ENCODE measurements at regions not wholly inside any gene's neighbourhood (a gene's known extent, or its start where the extent isn't known, plus 50 kb on each side); places are given as distances from the start of the nearest gene placed in this dataset.

- H3K18ac ChIP-seq (ENCODE audit: low read length) = no peak overlapping the region
- no peak overlapping the region for H2BK12ac ChIP-seq (ENCODE audit: low read length)
- H4K8ac ChIP-seq (ENCODE audit: low read depth, low read length) = no peak overlapping the region
- no peaks in the 10 kb centered on the region for H3K79me1 ChIP-seq (ENCODE audit: low read length)
- H2BK5ac ChIP-seq (ENCODE audit: low read depth, low read length, poor library complexity) = no peak overlapping the region
- H4K12ac ChIP-seq (ENCODE audit: low read depth, low read length) = no peak overlapping the region
- no peak overlapping the region for H3K4me3 ChIP-seq (ENCODE audit: low read depth, low read length)
- H2BK120ac ChIP-seq (ENCODE audit: insufficient read depth, low read length, poor library complexity) = no peak overlapping the region
- no peak overlapping the region for H3K4me2 ChIP-seq (ENCODE audit: low read length)
- H3K14ac ChIP-seq (ENCODE audit: low read length) = no peak overlapping the region
- no peak overlapping the region for H2AFZ ChIP-seq (ENCODE audit: insufficient read depth, low read length, poor library complexity)
- no peak overlapping the region for H3K23ac ChIP-seq (ENCODE audit: low read length)
- no peak overlapping the region for H3K4ac ChIP-seq (ENCODE audit: low read depth, low read length)
- H3K36me3 ChIP-seq (ENCODE audit: control insufficient read depth in 1 of 2, insufficient read depth in 2 of 2, low read length in 2 of 2) = no peaks in the 10 kb centered on the region
- H3K9me3 ChIP-seq (ENCODE audit: insufficient read depth, low read depth, low read length) = no peaks in the 10 kb centered on the region
- no peaks in the 10 kb centered on the region for H3K79me2 ChIP-seq (ENCODE audit: control insufficient read depth, insufficient read depth, low read length, poor library complexity)
- H4K91ac ChIP-seq (ENCODE audit: low read depth, low read length) = no peak overlapping the region
- H3K4me1 ChIP-seq (ENCODE audit: control insufficient read depth in 1 of 2, insufficient read depth in 2 of 2, low read length in 2 of 2) = no peaks in the 10 kb centered on the region
- no CpG with 5 or more reads among the region's 2 CpGs for WGBS (ENCODE audit: extremely low coverage, insufficient coverage, insufficient read length)
- no peak overlapping the region for H3K9ac ChIP-seq (ENCODE audit: low read length)
- DNase-seq = no peak
- no peak overlapping the region for H2AK5ac ChIP-seq (ENCODE audit: low read length)
- H3K27me3 ChIP-seq (ENCODE audit: insufficient read depth, low read length) = no peaks in the 10 kb centered on the region
- H3K27ac ChIP-seq (ENCODE audit: low read depth, low read length) = no peak overlapping the region
Observed at GRCh38 chr4:25524663-25525062, 131.0 kb upstream of the SLC34A2 start.

- H4K8ac ChIP-seq (ENCODE audit: low read depth, low read length) = no peak overlapping the region
- H3K27ac ChIP-seq (ENCODE audit: low read depth, low read length) = no peak overlapping the region
- no peaks in the 10 kb centered on the region for H3K4me1 ChIP-seq (ENCODE audit: control insufficient read depth in 1 of 2, insufficient read depth in 2 of 2, low read length in 2 of 2)
- no peak overlapping the region for H3K4me2 ChIP-seq (ENCODE audit: low read length)
- no peak overlapping the region for H2BK120ac ChIP-seq (ENCODE audit: insufficient read depth, low read length, poor library complexity)
- H3K9me3 ChIP-seq (ENCODE audit: insufficient read depth, low read depth, low read length) = no peaks in the 10 kb centered on the region
- peak; percentile 64 to 72 for DNase-seq
- no CpG with 5 or more reads among the region's 6 CpGs for WGBS (ENCODE audit: extremely low coverage, insufficient coverage, insufficient read length)
- no peaks in the 10 kb centered on the region for H3K36me3 ChIP-seq (ENCODE audit: control insufficient read depth in 1 of 2, insufficient read depth in 2 of 2, low read length in 2 of 2)
- no peaks in the 10 kb centered on the region for H3K27me3 ChIP-seq (ENCODE audit: insufficient read depth, low read length)
- H3K9ac ChIP-seq (ENCODE audit: low read length) = no peak overlapping the region
- H3K79me1 ChIP-seq (ENCODE audit: low read length) = no peaks in the 10 kb centered on the region
- no peaks in the 10 kb centered on the region for H3K79me2 ChIP-seq (ENCODE audit: control insufficient read depth, insufficient read depth, low read length, poor library complexity)
- H3K18ac ChIP-seq (ENCODE audit: low read length) = no peak overlapping the region
- no peak overlapping the region for H3K4ac ChIP-seq (ENCODE audit: low read depth, low read length)
- H3K14ac ChIP-seq (ENCODE audit: low read length) = no peak overlapping the region
- no peak overlapping the region for H4K12ac ChIP-seq (ENCODE audit: low read depth, low read length)
- no peak overlapping the region for H2BK5ac ChIP-seq (ENCODE audit: low read depth, low read length, poor library complexity)
- no peak overlapping the region for H2AK5ac ChIP-seq (ENCODE audit: low read length)
- no peak overlapping the region for H3K4me3 ChIP-seq (ENCODE audit: low read depth, low read length)
- no peak overlapping the region for H4K91ac ChIP-seq (ENCODE audit: low read depth, low read length)
- no peak overlapping the region for H2AFZ ChIP-seq (ENCODE audit: insufficient read depth, low read length, poor library complexity)
- H3K23ac ChIP-seq (ENCODE audit: low read length) = no peak overlapping the region
- no peak overlapping the region for H2BK12ac ChIP-seq (ENCODE audit: low read length)
Observed at GRCh38 chr4:25525896-25526295, 129.8 kb upstream of the SLC34A2 start.

GRCh38 chr4:25527034-25527433, 128.6 kb upstream of the SLC34A2 start:
- no peak overlapping the region for H2AFZ ChIP-seq (ENCODE audit: insufficient read depth, low read length, poor library complexity)
- no peaks in the 10 kb centered on the region for H3K27me3 ChIP-seq (ENCODE audit: insufficient read depth, low read length)
- WGBS (ENCODE audit: extremely low coverage, insufficient coverage, insufficient read length) = 100% methylated on average over 1 of the region's 1 CpG
- no peak overlapping the region for H3K18ac ChIP-seq (ENCODE audit: low read length)
- H3K79me2 ChIP-seq (ENCODE audit: control insufficient read depth, insufficient read depth, low read length, poor library complexity) = no peaks in the 10 kb centered on the region
- no peak overlapping the region for H2BK12ac ChIP-seq (ENCODE audit: low read length)
- H2BK120ac ChIP-seq (ENCODE audit: insufficient read depth, low read length, poor library complexity) = no peak overlapping the region
- no peak overlapping the region for H4K8ac ChIP-seq (ENCODE audit: low read depth, low read length)
- H3K79me1 ChIP-seq (ENCODE audit: low read length) = no peaks in the 10 kb centered on the region
- no peaks in the 10 kb centered on the region for H3K36me3 ChIP-seq (ENCODE audit: control insufficient read depth in 1 of 2, insufficient read depth in 2 of 2, low read length in 2 of 2)
- H4K91ac ChIP-seq (ENCODE audit: low read depth, low read length) = no peak overlapping the region
- DNase-seq = peak; percentile 61 to 87
- no peak overlapping the region for H2BK5ac ChIP-seq (ENCODE audit: low read depth, low read length, poor library complexity)
- no peak overlapping the region for H3K4me2 ChIP-seq (ENCODE audit: low read length)
- no peak overlapping the region for H3K23ac ChIP-seq (ENCODE audit: low read length)
- H4K12ac ChIP-seq (ENCODE audit: low read depth, low read length) = no peak overlapping the region
- no peaks in the 10 kb centered on the region for H3K9me3 ChIP-seq (ENCODE audit: insufficient read depth, low read depth, low read length)
- no peak overlapping the region for H3K4me3 ChIP-seq (ENCODE audit: low read depth, low read length)
- H3K4ac ChIP-seq (ENCODE audit: low read depth, low read length) = no peak overlapping the region
- H3K4me1 ChIP-seq (ENCODE audit: control insufficient read depth in 1 of 2, insufficient read depth in 2 of 2, low read length in 2 of 2) = no peaks in the 10 kb centered on the region
- no peak overlapping the region for H3K27ac ChIP-seq (ENCODE audit: low read depth, low read length)
- H2AK5ac ChIP-seq (ENCODE audit: low read length) = no peak overlapping the region
- no peak overlapping the region for H3K9ac ChIP-seq (ENCODE audit: low read length)
- H3K14ac ChIP-seq (ENCODE audit: low read length) = no peak overlapping the region

- Histone ChIP-seq H3K4me3 (ENCODE audit: low read depth, low read length) (no peak overlapping the region), H3K4ac (ENCODE audit: low read depth, low read length) (no peak overlapping the region), H2AK5ac (ENCODE audit: low read length) (no peak overlapping the region), H3K36me3 (ENCODE audit: control insufficient read depth in 1 of 2, insufficient read depth in 2 of 2, low read length in 2 of 2) (no peaks in the 10 kb centered on the region), H4K12ac (ENCODE audit: low read depth, low read length) (no peak overlapping the region), H2BK12ac (ENCODE audit: low read length) (no peak overlapping the region), H3K23ac (ENCODE audit: low read length) (no peak overlapping the region), H3K14ac (ENCODE audit: low read length) (no peak overlapping the region), H3K79me1 (ENCODE audit: low read length) (no peaks in the 10 kb centered on the region), H3K9ac (ENCODE audit: low read length) (no peak overlapping the region), H2AFZ (ENCODE audit: insufficient read depth, low read length, poor library complexity) (no peak overlapping the region), H3K27me3 (ENCODE audit: insufficient read depth, low read length) (no peaks in the 10 kb centered on the region), H3K4me1 (ENCODE audit: control insufficient read depth in 1 of 2, insufficient read depth in 2 of 2, low read length in 2 of 2) (no peaks in the 10 kb centered on the region), H3K9me3 (ENCODE audit: insufficient read depth, low read depth, low read length) (no peaks in the 10 kb centered on the region), H2BK5ac (ENCODE audit: low read depth, low read length, poor library complexity) (no peak overlapping the region), H4K8ac (ENCODE audit: low read depth, low read length) (no peak overlapping the region), H3K79me2 (ENCODE audit: control insufficient read depth, insufficient read depth, low read length, poor library complexity) (no peaks in the 10 kb centered on the region), H3K18ac (ENCODE audit: low read length) (no peak overlapping the region), H3K4me2 (ENCODE audit: low read length) (no peak overlapping the region), H2BK120ac (ENCODE audit: insufficient read depth, low read length, poor library complexity) (no peak overlapping the region), H3K27ac (ENCODE audit: low read depth, low read length) (no peak overlapping the region), H4K91ac (ENCODE audit: low read depth, low read length) (no peak overlapping the region)
- no CpG with 5 or more reads among the region's 14 CpGs for WGBS (ENCODE audit: extremely low coverage, insufficient coverage, insufficient read length)
- no peak for DNase-seq
Observed at GRCh38 chr4:25528391-25528790, 127.3 kb upstream of the SLC34A2 start.

Data from trophoblast cell (in vitro differentiated cells and primary cell).